ENCODE measurements at regions not wholly inside any gene's neighbourhood (a gene's known extent, or its start where the extent isn't known, plus 50 kb on each side); places are given as distances from the start of the nearest gene placed in this dataset.

GRCh38 chr12:127296591-127296990 lies 970.4 kb upstream of the TMEM132C start:
- no peak for FAIRE-seq
- TF ChIP-seq CTCF (IDR thresholded peaks at IDR 0.05; ENCODE audit: insufficient read depth, missing control alignments), result no peak

GRCh38 chr12:127297327-127297726 lies 969.6 kb upstream of the TMEM132C start:
- FAIRE-seq, result no peak
- TF ChIP-seq CTCF (IDR thresholded peaks at IDR 0.05; ENCODE audit: insufficient read depth, missing control alignments), result no peak
- DNase-seq (ENCODE audit: insufficient read length, low spot score), result no peak

More at GRCh38 chr12:127296591-127296990, 970.4 kb upstream of the TMEM132C start:
- DNase-seq (ENCODE audit: insufficient read length, low spot score), result no peak

GRCh38 chr12:127300075-127300474 lies 966.9 kb upstream of the TMEM132C start:
- FAIRE-seq, result no peak
- DNase-seq (ENCODE audit: insufficient read length, low spot score), result no peak
- no peak for TF ChIP-seq CTCF (IDR thresholded peaks at IDR 0.05; ENCODE audit: insufficient read depth, missing control alignments)

- DNase-seq (ENCODE audit: insufficient read length, low spot score), result no peak
- TF ChIP-seq CTCF (IDR thresholded peaks at IDR 0.05; ENCODE audit: insufficient read depth, missing control alignments), result no peak
- FAIRE-seq, result no peak
Measured at GRCh38 chr12:127300753-127301152, 966.2 kb upstream of the TMEM132C start.

GRCh38 chr12:127301876-127302275 lies 965.1 kb upstream of the TMEM132C start:
- no peak for DNase-seq (ENCODE audit: insufficient read length, low spot score)
- no peak for FAIRE-seq
- TF ChIP-seq CTCF (IDR thresholded peaks at IDR 0.05; ENCODE audit: insufficient read depth, missing control alignments), result no peak

GRCh38 chr12:127304751-127305725 lies 961.9 kb upstream of the TMEM132C start:
- DNase-seq (ENCODE audit: insufficient read length, low spot score), result no peak
- no peak for TF ChIP-seq CTCF (IDR thresholded peaks at IDR 0.05; ENCODE audit: insufficient read depth, missing control alignments)
- no peak for FAIRE-seq

GRCh38 chr12:127306604-127307215 lies 960.3 kb upstream of the TMEM132C start:
- TF ChIP-seq CTCF (IDR thresholded peaks at IDR 0.05; ENCODE audit: insufficient read depth, missing control alignments), result no peak
- DNase-seq (ENCODE audit: insufficient read length, low spot score) (no peak), FAIRE-seq (no peak)
